T-helper 2 cell treated with Interferon-gamma antibody and Interleukin-4, amounts not matched to agents 100 ng/mL and 5 ng/mL, for 36 hours (primary cell): ENCODE measurements at regions not wholly inside any gene's neighbourhood (a gene's known extent, or its start where the extent isn't known, plus 50 kb on each side); places are given as distances from the start of the nearest gene placed in this dataset.

Source experiments
- intact Hi-C: fragments of 100-400 bp; cut with micrococcal nuclease; formaldehyde crosslinking; loops from one replicate; pipeline ENCODE4 v1.15.1; 2023

DNA sequence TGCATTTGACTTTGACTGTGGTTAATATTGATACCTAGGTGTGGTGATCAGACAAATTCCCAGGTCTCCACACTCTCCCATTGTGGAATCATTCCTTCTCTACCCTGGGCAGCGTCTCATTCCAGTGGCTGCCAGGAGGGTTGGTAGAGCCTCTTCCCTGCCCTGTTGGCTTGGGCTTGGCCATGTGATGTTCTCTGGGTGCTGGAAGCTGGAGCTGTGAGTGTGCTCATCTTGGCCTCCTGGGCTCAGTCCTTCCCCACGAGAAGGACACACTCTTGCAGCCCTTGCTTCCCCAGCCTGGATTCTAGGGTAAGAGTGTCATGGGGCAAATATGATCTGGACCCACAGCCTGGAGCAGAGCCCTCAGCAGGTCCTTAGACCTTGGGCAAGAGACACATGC is 167.2 kb upstream of the IRX4 start:
- intact Hi-C loops = no loop called here

- intact Hi-C loops = no loop called here
These were observed 165.9 kb upstream of the IRX4 start for GRCh38 chr5:2048664-2049063.

GRCh38 chr5:2047341-2047927 is 164.7 kb upstream of the IRX4 start:
- intact Hi-C loops = no loop called here

DNA sequence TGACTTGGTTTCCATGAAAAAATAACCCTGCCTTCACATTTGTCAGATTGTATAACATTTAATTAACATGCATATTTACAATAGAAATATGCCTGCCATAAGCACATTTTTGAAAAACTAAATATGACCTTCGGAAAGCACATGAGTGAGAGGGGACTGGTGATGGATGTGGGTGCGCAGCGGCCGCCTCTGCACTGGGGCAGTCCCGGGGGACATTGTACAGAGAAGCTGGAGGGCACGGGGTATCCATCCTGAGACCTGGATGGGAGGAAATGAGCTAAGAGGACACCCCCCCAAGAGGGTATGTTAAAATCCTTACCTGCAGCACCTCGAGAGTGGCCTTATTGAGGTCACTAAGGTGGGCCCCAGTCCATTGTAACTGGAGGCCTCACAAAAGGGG is 161.3 kb upstream of the IRX4 start:
- intact Hi-C loops = no loop called here

GRCh38 chr5:2039180-2039531 is 156.4 kb upstream of the IRX4 start:
- intact Hi-C loops = loop anchor here (5.0 kb wide), 1 partner anchor 277 kb away; no protein-coding TSS in a partner anchor

DNA sequence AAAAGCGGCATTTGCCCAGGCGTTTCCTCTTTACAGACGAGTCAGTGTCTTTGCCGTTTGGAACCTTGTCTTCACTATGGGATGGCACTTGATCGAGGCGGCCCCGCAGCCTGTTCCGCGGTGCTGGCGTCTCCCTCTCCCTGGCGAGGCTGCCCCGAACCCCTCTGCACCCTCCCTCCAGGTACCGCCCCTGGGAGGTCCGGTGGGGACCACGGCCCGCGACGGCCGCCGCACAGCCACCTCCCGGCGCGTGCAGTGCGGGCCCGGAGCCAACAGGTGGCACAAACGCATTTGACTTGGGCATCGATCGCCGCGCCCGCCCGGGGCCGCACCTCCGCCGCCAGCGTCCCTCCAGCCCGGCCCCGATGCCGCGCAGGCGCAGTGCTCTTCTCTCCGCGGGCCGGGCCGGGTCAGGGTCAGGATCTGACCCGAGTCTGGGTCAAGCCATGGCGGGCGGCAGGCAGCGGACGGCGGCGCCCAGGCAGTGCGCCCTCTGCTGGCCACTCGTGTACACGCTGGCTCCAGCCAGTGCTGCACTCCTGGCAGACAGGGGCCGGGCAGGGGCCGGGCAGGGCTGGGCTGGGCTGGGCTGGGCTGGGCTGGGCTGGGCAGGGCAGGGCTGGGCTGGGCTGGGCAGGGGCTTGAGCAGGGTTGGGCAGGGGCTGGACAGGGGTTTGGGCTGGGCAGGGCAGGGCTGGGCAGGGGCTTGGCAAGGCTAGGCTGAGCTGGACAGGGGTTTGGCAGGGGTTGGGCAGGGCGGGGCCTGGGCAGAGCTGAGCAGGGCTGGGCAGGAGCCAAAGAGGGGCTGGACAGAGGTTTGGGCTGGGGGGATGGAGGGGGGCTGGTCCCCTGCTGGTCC is 155.8 kb upstream of the IRX4 start:
- intact Hi-C loops = loop anchor here (5.0 kb wide), 1 partner anchor 276 kb away; no protein-coding TSS in a partner anchor

GRCh38 chr5:2036885-2037284 is 154.2 kb upstream of the IRX4 start:
- intact Hi-C loops = loop anchor here (5.0 kb wide), 1 partner anchor 275 kb away; no protein-coding TSS in a partner anchor

- intact Hi-C loops = no loop called here
These were observed 149.7 kb upstream of the IRX4 start for GRCh38 chr5:2032432-2032831.

- intact Hi-C loops = no loop called here
These were observed 148.9 kb upstream of the IRX4 start for GRCh38 chr5:2031581-2031980.

DNA sequence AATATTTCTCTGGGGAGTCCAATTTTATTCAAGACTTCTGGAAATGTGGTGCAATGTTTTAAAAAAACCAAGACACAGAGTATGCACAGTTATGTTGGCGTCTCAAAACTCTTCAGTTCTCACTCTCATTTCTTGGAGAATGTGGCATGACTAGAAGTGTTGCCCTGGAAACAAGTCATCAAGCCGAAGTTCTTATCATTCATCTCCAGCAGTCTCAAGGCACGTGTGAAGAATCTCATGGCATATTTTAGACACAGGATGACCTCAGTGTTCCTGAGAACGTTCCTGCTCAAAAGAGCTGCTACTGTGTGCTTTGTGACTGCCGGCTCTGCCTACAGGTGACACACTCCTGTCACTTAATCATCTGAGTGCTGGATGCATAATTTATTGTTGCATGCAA is 147.4 kb upstream of the IRX4 start:
- intact Hi-C loops = no loop called here

DNA sequence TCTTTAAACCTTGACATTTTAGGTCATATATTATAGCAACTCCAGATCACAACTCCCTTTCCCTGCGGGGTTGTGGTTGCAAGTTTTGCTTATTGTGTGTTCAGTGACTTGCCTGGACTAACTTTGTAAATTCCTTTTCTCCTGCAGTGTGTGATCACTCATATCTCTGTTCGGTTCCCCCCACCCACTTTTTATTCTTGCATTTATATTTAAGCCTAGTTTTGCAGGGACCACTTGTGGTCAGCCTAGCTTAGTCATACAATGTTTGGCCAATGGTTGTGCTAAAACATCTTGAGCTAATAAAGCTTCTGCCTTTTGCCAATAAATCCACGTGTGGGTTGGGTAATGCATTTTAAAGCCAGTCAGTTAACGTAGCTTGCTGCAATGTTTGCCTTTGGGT is 146.5 kb upstream of the IRX4 start:
- intact Hi-C loops = no loop called here

- intact Hi-C loops = no loop called here
These were observed 145.1 kb upstream of the IRX4 start for GRCh38 chr5:2027790-2028189.

- intact Hi-C loops = no loop called here
These were observed 142.4 kb upstream of the IRX4 start for GRCh38 chr5:2024986-2025721.

- intact Hi-C loops = no loop called here
These were observed 140.5 kb upstream of the IRX4 start for GRCh38 chr5:2023196-2023595.

DNA sequence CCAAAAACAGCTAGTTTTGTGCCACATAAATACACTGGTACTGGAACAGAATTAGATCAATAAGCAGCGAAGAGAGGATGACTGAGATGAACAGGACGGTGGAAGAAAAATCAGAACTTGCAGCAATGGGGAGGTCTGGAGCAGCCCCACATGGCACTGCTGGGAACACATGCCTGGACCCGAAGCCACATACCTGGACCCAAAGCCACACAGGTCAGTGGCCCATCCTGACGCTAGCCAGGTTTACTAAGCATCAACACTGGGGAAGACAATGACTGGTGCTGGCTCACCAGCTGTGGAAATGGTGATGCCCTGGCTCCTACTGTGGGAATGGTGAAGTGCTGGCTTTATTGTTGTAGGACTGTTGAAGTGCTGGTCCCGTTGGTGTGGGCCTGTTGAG is 139.7 kb upstream of the IRX4 start:
- intact Hi-C loops = no loop called here

DNA sequence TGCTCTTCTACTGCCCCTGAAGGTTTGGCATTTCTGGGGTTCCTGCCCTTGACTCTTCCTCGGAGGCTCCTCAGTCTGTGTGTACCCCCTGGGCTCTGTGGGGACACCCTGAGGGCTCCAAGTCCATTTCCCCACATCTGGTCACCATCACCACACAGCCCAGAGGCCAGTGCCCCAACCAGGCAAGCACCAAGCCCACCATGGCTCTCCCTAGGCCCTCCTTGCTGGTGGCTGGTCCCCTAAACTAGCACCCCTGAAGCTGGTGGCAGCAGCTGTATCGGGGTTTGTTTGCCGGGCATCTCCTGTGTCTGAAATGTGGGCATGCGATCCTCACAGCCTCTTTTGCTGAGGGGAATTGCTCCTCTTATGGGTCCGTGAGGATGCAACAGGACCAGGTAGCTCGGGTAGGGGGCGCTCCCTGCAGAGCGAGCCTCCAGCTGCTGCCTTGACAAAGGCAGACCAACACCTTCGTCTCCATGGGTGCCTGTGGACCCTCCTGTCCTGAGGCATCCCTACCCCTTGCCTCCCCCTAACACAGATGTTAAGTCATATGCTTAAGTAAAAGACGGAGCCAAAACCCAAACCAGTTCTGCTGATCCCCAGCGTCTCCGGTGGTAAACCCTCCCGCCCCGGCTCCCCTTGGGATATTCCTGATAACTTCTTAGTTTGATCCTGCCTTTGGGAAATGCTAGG is 138.9 kb upstream of the IRX4 start:
- intact Hi-C loops = no loop called here

DNA sequence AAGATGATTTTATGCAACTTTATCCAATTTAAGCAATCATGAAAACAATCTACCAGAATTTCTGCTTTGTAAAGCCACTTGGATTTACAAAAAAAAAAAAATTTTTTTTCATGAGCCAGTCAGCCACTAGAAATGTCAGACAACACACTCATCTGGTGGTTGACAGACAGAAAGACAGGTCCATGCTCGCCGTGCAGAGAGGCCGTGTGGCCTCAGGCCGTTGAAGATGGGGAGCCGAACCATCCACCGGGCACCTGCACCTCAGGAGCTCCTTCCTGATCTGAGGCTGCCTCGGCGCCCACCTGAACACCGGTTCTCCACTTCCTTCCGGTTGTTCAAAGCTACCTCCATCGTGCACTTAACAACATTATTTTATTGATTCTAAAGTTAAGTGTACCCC is 138.0 kb upstream of the IRX4 start:
- intact Hi-C loops = no loop called here

GRCh38 chr5:2019716-2020115 is 137.0 kb upstream of the IRX4 start:
- intact Hi-C loops = no loop called here

DNA sequence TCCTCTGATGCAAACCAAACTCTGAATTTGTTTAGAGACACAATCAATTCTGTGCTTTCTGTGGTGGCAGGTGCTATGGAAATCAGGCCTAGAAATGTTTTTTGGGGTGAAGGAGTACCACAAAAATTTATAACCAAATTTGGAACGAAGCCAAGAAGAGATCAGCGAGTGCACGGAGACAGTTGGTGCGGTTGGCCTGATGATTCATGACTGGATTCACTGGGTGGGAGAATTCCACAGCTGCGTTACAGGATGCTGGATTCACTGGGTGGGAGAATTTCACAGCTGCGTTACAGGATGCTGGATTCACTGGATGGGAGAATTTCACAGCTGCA is 135.6 kb upstream of the IRX4 start:
- intact Hi-C loops = no loop called here

DNA sequence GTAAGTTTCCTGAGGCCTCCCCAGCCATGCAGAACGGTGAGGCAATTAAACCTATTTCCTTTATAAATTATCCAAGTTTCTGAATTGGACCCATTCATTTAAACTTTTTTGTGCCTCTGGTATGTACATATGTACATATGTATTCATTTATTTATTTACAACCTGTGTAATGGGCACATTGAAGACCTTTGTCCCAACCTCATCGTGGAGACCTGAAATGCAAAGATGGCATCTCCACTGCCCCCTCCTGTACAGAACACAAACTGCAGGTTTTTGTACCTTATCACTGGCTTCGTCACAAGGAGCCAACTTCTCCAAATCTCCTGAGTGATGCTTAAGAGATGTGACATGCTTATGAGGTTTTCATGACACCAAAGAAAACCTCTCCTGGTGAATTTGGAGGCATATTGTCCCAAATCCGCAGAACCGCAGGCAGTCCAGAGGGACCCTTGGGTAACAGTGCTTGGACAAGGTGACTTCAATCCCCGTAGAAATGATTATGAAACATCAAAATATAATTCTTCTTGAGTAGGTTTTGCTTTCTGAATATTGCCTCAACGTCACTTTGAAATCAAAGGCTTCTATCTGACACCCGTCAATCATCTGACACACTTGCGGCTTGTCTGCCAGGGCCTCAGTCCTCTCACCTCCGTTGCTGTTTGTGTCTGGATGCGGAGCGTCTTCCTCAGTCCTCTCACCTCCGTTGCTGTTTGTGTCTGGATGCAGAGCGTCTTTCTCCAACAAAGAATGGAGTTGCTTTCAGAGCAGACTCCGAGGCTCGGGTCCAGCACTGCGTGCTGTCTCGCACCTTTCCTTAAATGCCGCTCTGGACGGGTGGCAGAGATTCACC is 135.0 kb upstream of the IRX4 start:
- intact Hi-C loops = no loop called here

DNA sequence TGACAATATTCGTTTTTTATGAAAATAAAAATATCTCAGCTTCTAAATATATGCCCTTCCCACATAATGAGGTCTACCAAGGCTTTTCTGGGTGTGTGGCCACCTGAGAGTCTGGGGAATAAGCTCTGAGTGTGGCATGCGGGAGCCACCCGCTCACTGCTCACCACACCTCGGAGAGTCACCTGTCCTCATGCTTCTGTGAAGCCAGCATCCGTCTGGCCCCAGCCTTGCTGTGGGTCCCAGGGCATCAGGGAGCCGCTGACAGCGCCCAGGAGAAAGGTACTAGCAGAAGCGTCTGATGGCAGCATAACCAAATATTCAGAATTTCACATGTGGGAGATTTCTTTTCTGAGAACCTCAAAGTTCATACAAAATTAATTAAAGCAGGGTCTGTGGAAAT is 133.2 kb upstream of the IRX4 start:
- intact Hi-C loops = no loop called here
